ENCODE measurements at regions not wholly inside any gene's neighbourhood (a gene's known extent, or its start where the extent isn't known, plus 50 kb on each side); places are given as distances from the start of the nearest gene placed in this dataset.

- no peak for DNase-seq (ENCODE audit: low read depth)
- no peak for TF ChIP-seq CTCF (IDR thresholded peaks at IDR 0.05; ENCODE audit: control insufficient read depth, extremely low read depth, insufficient read depth)
- no peak overlapping the region for H3K4me3 ChIP-seq (ENCODE audit: low read depth, low read length)
These were observed 76.8 kb upstream of the DDX53 start for GRCh38 chrX:22922961-22923360.

GRCh38 chrX:22934640-22935039 lies 65.1 kb upstream of the DDX53 start:
- no peak overlapping the region for H3K4me3 ChIP-seq (ENCODE audit: low read depth, low read length)
- TF ChIP-seq CTCF (IDR thresholded peaks at IDR 0.05; ENCODE audit: control insufficient read depth, extremely low read depth, insufficient read depth), result no peak
- DNase-seq (ENCODE audit: low read depth), result no peak

GRCh38 chrX:22944945-22945344 lies 54.8 kb upstream of the DDX53 start:
- DNase-seq (ENCODE audit: low read depth), result no peak
- TF ChIP-seq CTCF (IDR thresholded peaks at IDR 0.05; ENCODE audit: control insufficient read depth, extremely low read depth, insufficient read depth), result no peak
- no peak overlapping the region for H3K4me3 ChIP-seq (ENCODE audit: low read depth, low read length)

All from LNCaP clone FGC (cell line).